CD4-positive, alpha-beta T cell treated with Interleukin-17A for 1 hour (primary cell): ENCODE measurements at regions not wholly inside any gene's neighbourhood (a gene's known extent, or its start where the extent isn't known, plus 50 kb on each side); places are given as distances from the start of the nearest gene placed in this dataset.

Experiments
- DNase-seq: peaks from one replicate; pipeline ENCODE4 v3.0.0-alpha.2; 2020

DNA sequence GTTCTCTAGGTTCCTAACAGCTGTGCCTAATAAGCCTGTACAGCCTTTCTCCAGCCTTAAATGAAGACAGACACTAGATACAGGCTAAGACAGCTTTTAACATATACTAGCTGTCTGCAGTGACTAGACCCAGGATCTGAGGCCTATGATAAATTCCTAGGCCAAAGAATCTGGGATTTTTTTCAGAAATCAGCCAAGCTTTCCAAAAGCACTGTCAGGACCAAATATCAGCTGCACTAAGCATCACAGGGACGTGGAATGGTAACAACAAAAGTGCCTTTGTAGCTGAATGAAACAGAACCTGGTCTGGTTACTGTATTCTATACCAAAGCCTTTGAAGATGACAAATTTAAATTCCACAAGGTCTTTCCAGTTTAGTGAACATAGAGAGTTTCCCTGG, 77.9 kb upstream of the DOCK9 start:
- DNase-seq = no peak

DNA sequence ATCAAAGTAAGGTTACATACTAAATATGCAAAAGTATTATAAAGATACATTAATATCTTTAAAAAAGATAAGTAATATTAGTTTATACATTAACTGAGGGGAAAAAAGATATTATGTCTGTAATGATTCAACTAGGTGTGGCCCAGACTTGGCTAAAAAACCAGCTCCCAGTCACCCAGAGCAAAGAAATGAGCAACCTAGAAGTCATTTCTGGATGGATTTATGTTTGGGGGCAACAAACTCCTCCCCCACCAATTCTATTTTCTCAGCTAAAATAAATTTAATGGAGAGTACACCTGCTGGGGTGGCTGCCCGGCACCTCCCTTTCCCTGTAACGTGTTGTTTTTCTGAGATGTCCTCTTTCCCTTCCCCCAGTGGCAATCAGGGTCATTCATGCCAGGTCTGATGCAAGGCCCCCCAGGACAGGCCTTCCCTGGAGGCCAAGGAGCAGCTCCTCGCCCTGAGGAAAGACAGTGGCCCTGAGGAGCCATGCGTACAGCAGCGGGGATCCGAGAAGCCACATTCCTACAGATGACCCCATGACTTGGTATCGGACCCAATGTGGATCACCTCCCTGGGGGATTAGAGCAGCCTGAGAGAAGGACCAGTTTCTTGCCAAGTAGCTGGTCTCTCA, 78.6 kb upstream of the DOCK9 start:
- no peak for DNase-seq

DNA sequence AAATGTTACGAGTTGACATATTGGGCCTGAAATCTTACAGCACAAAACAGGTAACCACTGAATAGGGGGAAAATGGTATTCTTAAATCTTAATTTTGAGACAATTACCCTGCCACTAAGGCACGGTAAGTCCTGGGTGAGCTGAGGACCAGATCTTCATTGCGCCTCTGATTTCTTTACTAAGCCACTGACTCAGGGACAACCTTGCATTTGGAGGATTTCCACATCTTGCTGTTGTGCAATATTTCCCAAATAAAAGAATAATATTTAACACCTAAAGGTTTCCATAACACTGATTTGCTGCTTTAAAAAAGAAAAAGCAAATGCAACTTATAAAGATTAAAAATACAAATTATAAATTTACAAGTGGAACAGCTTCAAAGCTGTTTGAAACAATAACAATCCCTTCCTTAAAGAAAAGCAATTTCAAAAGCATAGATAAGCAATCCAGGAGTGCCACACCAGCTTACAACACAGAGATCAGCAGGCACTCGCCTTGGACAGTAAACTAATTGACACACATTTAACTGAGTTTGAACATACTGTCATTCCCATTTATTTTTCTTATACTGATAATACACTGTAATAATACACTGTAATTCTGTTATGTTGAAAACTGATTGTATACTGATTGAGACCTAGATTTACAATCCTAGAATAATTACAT, 79.6 kb upstream of the DOCK9 start:
- no peak for DNase-seq

DNA sequence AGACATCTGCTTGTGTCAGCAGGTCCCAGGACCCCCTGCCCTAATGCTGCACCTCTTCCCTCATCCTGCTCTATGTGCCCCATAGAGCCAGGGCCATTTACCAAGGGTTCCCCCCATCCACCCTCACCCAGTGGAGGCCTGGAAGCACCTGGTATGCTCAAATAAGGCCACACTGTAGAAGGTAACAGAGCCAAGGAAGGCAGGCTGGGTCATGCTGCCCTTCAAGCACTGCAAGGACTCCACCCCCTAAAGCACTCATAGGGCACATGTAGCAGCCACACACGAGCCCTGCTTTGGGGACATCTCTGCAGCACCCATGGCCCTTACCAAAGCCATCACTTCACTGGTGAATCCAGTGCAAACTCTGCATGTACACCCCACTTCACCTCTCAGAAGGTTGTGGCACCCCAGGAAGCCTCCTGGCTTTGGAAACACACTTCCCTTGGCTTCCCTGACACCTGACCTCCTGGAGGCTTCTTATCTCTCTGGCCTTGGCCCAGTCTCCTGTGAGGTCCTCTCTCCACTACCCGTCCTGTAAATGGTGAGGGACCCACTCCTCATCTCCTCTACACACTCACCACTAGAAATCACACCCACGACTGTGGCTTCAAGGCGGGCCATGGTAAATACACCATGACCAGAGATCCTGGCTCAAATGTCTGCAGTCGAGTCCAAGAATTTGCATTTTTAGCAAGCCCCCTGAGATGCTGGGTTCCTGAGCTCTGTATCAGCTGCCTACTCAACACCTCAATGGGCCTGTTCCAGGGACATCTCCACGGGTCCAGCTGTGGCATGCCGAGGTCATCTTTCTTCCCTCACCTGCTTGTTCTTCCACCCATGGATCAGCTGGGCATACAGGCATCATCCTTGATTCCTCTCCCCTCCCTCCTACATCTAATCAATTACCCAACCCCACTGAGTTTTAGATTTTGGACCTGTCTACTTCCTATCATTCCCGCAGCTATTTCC, 80.9 kb upstream of the DOCK9 start:
- no peak for DNase-seq

DNA sequence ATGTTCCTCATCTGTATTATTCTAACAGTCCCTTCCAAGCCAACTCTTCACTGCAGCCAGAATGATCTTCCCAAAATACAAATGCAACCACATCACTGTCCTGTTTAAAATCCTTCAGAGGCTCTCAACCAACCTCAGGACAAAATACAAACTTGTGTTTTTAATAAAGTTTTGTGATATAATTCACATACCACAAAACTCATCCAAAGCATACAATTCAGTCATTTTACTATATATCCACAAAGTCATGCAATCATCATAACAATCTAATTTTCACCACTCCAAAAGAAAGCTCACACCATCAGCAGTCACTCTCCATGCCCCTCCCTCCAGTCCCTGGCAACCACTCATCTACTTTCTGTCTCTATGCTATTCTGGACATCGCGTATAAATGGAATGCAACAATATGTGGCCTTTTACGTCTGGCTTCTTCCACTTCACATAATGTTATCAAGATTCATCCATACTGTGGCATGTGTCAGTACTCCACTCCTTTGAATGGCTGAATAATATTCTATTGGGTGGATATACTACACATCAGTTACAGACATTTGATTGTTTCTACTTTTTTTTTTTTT, 81.7 kb upstream of the DOCK9 start:
- DNase-seq = no peak

DNA sequence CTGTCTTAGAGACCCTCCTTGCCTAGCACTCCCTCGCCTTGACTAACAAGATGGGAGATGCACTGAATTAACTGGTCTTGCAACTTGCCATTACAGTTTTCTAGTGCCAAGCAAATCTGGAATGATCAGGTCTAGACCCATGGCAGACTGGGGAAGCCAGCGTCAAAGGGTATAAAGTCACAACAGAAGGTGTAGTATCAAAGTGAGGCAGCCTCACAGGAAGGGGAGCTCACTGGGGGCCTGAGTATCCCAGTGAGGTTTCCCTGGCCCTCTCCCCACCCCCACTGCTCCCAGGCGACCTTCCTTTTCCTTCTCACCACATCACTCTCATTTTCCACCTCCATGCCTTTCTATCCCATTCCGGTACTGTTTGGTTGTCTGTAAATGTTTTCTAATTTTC, 83.5 kb upstream of the DOCK9 start:
- no peak for DNase-seq

DNA sequence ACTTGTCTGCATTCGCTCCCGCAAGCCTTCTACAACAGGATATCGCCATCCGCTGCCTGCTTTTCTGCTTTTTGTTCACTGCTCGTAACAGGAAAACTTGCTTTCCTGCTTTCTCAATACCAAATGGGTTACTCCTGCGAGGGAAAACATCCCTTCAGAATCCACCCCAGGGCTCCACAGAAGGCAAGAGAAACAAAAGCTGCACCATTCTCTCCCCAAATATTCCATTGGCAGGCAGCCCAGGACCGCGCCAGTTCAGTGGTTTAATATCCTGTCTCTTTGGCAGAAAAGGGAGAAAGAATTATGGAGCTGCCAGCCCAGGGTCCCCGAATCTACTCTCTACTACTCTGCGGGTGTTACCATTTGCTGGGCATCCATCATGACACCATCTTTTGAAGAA, 84.7 kb upstream of the DOCK9 start:
- no peak for DNase-seq

DNA sequence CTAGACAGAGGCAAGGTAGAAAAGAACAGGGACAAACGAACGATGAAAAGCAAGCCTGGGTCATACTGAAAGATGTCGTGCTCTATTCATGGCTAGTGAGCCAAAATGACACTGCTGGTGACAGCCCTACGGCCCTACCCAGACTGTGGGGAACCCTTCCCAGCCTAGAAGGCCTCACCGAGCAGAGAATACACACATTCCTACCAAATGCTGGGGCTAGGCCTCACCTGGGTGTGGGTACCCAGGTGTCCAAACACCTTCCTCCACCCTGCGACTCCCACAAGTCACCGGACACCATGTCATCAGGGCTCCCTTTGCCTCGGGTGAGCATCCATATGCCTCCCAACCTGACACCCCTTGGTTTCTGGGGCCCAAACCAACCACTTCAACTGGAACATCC, 85.3 kb upstream of the DOCK9 start:
- DNase-seq = no peak

DNA sequence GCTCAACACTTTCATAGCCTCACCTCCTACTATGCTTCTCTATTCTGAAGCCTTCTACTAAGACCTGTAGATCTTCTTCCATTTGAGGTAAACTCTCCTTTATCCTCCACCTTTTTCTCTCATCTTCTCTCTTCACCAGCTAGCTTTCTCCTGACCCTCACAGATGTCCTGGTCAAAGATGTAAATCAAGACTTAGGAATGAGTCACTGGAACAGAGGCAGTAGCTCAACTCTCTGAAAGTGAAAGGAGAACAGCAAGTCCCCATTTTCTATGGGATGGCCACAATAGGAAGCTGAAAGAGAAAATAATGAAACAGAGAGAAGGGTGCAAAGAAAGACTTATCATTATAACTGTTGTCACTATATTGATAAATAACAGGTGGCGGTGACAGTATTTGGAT, 86.1 kb upstream of the DOCK9 start:
- DNase-seq = no peak

DNA sequence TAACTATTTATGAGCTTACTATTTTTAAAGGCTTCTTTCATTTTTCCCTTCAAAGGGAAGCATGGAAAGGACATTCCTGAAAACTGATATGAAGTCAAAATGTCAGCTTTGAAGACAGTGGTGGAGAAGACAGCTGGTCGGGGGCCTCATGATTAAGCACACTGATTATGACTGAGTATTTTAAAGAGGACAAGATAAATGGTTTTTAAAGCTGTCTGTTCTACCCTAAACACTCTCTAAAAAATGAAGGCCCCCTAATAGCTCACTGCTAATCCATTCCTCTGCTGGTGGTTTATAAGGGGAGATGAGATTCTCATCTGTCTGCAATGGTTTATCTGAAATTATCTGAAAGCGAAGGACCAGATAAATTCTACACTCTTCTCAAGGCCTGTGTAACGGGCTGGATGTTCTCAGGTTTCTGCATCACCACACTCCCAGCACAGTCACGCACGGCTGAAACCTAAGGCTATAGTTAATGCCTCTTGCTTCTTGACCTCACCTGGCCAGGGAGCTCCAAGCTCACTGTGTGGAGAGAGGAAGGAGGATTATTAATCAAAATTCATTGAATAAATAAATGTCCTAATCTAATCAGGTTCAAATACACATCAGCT, 86.9 kb upstream of the DOCK9 start:
- DNase-seq = no peak

DNA sequence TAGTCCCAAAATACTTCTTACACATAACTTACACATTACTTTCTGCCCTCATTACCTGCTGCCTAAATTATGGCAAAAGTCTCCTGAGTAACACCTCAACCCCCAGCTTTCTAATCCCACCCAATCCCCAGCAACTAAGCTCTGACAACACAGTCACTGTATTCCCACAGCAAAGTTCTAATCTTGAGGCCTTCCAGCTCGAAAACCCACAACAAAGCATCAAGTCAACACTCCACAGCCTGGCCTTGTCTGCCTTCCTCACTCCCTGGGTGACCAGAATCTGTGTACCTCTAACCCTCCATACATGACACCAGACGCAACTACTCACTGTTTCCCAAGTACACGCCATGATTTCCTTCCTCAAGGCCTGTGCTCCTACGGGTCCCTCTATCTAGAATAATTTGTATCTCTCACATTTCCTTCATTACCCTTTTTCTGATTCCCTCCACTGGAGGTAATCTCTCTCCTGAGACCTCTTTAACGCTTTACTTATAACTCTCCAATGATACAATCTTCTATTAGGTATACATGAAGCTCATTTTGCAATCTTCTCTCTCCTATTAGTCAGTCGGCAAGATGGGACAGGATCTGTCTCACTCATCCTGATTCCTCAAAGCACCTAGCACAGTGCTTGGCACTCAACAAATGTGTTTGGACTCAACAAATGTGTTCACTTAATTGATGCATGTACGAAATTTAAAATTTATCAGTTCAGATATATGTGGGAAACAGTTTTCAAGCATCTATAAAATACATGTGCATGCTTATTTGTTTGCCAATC, 87.6 kb upstream of the DOCK9 start:
- no peak for DNase-seq

DNA sequence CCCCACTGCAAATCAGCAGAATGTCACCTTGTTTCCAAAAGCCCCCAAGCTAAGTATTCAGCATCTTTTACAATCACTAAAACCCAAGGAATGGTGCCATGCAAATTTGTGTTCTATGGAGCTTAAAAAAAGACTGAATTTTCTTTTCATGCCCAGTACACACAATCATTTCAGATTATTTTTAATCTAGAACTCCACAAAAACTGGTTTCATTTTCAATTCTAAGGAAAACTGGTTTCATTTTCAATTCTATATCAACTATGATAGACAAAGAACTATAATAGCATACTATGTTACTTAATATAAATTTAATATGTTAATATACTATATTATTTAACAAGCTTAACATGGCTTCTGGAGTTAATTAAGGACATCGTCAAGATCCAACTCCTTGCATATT, 88.4 kb upstream of the DOCK9 start:
- peak; percentile 24 for DNase-seq

DNA sequence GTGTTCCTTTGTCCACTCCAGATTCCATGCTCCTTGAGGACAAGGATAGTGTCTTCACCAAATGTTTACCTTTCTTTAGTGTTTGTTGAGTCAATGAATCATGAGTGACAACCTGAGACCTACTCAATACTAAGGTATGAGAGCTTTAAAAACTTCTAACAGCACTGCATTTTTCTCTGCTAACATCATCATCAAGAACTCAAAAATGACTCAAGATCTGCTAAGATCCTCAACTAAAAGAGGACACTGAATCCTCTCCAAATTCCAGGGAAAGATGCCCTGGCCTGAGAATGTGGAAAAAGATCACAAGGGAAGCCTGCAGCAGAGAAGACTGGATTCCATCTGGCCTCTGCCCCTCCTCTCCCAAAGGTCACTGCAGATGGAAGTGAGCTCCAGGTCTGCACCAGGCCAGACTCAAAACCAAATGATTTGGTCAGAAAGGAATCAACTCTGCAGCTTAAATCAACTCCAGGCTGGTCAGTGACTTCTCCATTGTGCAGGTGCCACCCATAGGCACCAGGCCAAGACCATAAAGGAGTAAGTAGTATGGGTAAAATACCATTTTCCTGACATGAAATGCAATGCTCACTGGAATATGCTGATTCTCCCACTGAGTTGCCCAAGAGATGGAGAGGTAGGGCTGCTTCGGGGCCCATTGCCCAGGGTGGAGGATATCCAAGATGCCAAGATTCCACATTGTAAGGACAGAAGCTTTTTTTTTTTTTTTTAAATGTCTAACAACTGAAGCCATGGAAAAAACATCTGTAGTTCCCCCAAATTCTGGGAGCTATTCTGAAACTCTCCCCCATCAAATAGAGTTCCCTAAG, 89.5 kb upstream of the DOCK9 start:
- DNase-seq = no peak

DNA sequence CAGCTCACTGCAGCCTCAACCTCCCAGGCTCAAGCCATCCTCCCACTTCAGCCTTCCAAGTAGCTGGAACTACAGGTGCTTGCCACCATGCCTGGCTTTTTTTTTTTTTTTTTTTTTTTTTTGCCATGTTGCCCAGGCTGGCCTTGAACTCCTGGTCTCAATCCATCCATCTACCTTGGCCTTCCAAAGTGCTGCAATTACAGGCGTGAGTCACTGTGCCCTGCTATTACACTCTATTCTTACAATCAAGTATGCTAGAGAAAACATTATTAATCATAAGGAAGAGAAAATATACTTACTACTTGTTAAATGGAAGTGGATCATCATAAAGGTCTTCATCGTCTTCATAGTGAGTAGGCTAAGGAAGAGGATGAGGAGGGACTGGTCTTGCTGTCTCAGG, 93.3 kb upstream of the DOCK9 start:
- DNase-seq = no peak

DNA sequence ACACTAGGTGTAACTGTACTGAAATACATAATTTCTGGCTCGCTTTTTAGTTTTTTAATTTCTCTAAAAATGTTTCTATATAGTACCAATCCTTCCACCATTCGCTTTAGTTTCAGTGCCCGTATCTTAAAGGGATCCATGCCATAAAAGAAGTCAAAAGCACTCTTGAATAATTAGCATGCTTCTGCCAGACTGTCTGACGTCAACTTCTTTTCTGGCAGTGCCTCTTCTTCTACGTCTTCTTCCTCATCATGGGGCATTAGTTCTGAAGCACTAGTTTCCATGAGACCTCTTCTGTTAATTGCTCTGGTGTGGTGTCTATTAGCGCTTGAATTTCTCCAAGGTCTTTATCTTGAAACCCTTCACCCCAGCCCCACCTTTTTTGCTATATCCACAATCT, 93.8 kb upstream of the DOCK9 start:
- DNase-seq = no peak

DNA sequence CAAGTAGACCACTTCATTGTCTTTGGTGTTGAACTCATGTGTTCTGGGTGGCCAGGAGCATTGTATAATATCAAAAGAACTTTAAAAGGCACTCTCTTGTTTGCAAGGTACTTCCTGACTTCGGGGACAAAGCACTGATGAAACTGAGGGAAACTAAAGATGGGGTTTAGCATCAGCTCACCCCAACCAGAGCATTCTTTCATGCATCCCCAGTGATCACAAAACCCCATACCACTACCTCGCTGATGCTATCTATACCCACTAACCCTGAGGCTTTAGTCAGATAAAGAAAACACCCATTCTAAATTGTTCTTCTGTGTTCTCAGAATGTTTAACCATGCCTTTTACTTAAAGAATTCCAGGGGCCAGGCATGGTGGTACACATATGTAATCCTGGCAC, 94.5 kb upstream of the DOCK9 start:
- DNase-seq = no peak

DNA sequence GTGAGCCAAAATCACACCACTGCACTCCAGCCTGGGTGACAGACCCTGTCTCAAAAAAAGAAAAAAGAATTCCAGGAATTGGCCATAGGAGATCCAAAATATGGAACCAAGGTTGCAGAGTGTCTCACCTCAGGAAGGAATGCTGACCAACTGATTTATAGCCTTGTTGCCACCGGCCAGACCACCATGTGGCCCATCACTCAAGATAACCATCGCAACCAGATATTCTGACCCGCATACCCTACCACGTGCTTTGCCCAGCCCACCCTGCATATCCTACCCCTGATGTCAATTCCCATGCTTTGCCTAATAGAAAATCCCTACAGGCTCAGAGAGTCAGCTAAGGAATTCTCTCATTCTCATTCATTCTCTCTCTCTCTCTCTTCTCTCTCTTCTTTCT, 95.1 kb upstream of the DOCK9 start:
- DNase-seq = no peak

DNA sequence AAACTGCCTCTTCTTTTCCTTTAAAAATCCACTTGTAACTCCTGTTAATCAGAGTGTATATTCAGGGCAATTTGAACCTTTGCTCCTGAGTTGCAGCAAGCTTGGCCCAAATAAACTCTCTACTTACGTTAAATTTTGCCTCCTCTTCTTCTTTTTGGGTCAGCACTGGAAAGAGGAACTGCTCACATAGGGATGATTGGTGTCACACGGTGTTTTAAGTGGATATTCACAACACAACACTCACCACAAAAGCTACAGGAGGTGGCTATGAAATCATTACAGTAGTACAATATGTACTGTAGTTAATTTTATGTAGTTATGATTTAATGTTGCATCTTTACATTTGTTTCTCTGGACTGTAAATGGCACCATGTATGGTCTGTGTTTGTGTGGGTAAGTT, 96.8 kb upstream of the DOCK9 start:
- no peak for DNase-seq

DNA sequence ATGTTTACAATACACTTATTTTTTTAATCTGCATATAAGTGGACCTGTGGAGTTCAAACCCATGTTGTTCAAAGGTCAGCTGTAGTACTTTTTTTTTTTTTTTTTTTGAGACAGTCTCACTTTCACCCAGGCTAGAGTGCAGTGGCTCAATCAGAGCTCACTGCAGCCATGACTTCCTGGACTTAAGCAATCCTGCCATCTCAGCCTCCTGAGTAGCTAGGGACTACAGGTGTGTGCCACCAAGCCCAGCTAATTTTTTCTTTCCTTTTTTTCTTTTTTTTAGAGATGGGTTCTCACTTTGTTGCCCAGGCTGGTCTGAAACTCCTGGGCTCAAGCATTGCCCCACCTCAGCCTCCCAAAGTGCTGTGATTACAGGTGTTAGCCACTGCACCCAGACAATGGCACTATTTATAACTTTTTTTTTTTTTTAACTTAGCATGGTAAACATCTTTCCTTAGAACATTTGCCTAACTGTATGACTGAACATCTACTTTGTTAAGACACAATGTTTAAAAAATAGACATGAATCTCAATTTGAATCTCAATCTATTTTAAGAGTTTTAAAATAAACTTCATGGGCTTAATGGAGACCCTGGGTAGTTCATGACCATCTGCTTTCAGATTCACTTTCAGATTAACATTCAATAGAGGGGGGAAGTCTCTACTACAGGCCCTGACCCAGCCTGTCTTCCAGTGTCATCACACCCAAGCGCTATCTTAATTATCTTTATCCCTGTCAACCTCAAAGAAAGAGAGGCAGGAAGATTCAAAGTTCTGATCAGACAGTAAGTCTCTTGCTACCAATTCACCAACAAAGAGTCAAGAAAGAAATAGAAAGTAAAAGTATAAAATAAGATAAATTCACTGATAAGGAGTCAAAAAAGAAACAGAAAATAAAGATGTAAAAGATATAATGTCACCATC, 97.7 kb upstream of the DOCK9 start:
- peak; percentile 77 for DNase-seq
